Stomach (tissue), 8 donors: ENCODE measurements at regions not wholly inside any gene's neighbourhood (a gene's known extent, or its start where the extent isn't known, plus 50 kb on each side); places are given as distances from the start of the nearest gene placed in this dataset.
"Not testable (repeated sequence)": the region's sequence is repeated elsewhere in the genome, so short reads cannot be mapped to it uniquely, and the experiment has no call there.

Source experiments
- DNase-seq, 2 donors: peaks; one replicate each; pipeline versions ENCODE4 v3.0.0 to v3.0.0-alpha.2; 2013 to 2019
- H3K27ac ChIP-seq, 5 donors: fragments of 200-600 bp in 4 of 5; sonication (generic) in 4 of 5; one replicate each; pipeline ENCODE4 v1.5.1; 2013 to 2019; ENCODE audit warnings: mild to moderate bottlenecking in 1 of 5, moderate library complexity in 1 of 5
- H3K27me3 ChIP-seq, 3 donors: fragments of 200-600 bp; sonication (generic); one replicate each; pipeline ENCODE4 v1.5.1; 2017 to 2019; ENCODE audit warnings: mixed run types in 1 of 3
- H3K36me3 ChIP-seq, 4 donors: fragments of 200-600 bp; sonication (generic); 1 replicate in 3 of 4; 2 replicates in 1 of 4; pipeline ENCODE4 v1.5.1; 2016 to 2019
- H3K4me1 ChIP-seq, 4 donors: fragments of 200-600 bp; sonication (generic); one replicate each; pipeline ENCODE4 v1.5.1; 2016 to 2019
- H3K4me3 ChIP-seq, 4 donors: fragments of 200-600 bp; sonication (generic) in 3 of 4; one replicate each; pipeline ENCODE4 v1.5.1; 2016 to 2019; ENCODE audit warnings: mild to moderate bottlenecking in 1 of 4
- H3K9me3 ChIP-seq, 4 donors: fragments of 200-600 bp; sonication (generic); one replicate each; pipeline ENCODE4 v1.5.1; 2016 to 2019
- EP300 ChIP-seq: sonication (generic); formaldehyde crosslinking; IDR thresholded peaks from one replicate; pipeline ENCODE4 v1.6.1; 2017; ENCODE audit warnings: antibody characterized with exemption
- POLR2A ChIP-seq, 4 donors: fragments of 450-650 bp; IDR thresholded peaks; one replicate each; pipeline ENCODE4 v1.6.1; 2016; ENCODE audit warnings: antibody characterized with exemption in 4 of 4, control low read depth in 2 of 4, mild to moderate bottlenecking in 1 of 4, moderate library complexity in 1 of 4
- POLR2AphosphoS5 ChIP-seq, 3 donors: sonication (generic); formaldehyde crosslinking; IDR thresholded peaks; one replicate each; pipeline ENCODE4 v1.6.1; 2016; ENCODE audit warnings: antibody characterized with exemption in 3 of 3
- WGBS, 5 donors: extraction: QIAGEN DNeasy Blood & Tissue Kit in 3 of 5; methylation state at CpG; one replicate each; pipeline versions ENCODE4 v1.1.5 to v1.1.7; 2013 to 2018; 5-methylcytosine and 5-hydroxymethylcytosine counted together
- intact Hi-C: fragments of 100-400 bp; cut with DNase I; formaldehyde crosslinking; loops from one replicate; pipeline ENCODE4 v1.15.1; 2023; ENCODE audit warnings: low total_unique reads
- TF ChIP-seq, protein P1 (sequence below), 7 experiments: fragments of 450-650 bp in 4 of 7; fragments of 200-600 bp in 3 of 7; sonication (generic) in 3 of 7; IDR thresholded peaks; one replicate each; pipeline ENCODE4 v1.5.1; 2016 to 2019; ENCODE audit warnings: antibody characterized with exemption in 7 of 7, control low read depth in 2 of 7, mild to moderate bottlenecking in 1 of 7
- donor health status: healthy with polysubstance abuse.
- donor health status: Bipolar disorder and iron deficiency.
- donor health status: healthy.

DNA sequence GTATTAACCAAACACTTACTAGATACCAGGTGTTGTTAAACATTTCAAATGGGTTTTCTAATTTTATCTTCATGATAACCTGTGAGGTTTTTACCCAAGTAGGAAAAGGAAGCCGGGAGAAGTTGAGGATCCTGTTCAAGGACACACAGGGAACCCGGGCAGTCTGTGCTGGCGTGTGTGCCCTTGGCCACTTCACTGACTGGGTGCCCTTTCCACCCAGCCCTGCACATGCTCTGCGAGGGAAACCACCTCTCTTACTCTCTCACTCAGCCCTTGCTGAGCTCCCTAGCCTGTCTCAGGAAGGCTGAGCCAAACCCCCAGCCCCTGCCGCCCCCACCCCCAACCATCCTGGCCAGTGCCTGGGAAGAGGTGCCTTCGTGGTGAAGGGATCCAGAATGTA lies 51.8 kb downstream of the TEX44 start:
- Histone ChIP-seq H3K4me3 (no peak overlapping the region), H3K27me3 (no peaks in the 10 kb centered on the region), H3K9me3 (no peaks in the 10 kb centered on the region), H3K27ac (peak overlapping the region in 4 of 5 donors; percentile 76 to 88 (median 87)), H3K4me1 (peaks cover 35 to 50% (median 46%) of the 10 kb centered on the region in 4 donors), H3K36me3 (no peaks in the 10 kb centered on the region)
- intact Hi-C loops = no loop called here
- WGBS, 5 donors = 32 to 55% (median 47%) methylated on average over 6 of the region's 6 CpGs
- peak; percentile 55 to 57 for DNase-seq
- no peak for TF ChIP-seq POLR2AphosphoS5 (IDR thresholded peaks at IDR 0.05)
- TF ChIP-seq, protein P1, sequence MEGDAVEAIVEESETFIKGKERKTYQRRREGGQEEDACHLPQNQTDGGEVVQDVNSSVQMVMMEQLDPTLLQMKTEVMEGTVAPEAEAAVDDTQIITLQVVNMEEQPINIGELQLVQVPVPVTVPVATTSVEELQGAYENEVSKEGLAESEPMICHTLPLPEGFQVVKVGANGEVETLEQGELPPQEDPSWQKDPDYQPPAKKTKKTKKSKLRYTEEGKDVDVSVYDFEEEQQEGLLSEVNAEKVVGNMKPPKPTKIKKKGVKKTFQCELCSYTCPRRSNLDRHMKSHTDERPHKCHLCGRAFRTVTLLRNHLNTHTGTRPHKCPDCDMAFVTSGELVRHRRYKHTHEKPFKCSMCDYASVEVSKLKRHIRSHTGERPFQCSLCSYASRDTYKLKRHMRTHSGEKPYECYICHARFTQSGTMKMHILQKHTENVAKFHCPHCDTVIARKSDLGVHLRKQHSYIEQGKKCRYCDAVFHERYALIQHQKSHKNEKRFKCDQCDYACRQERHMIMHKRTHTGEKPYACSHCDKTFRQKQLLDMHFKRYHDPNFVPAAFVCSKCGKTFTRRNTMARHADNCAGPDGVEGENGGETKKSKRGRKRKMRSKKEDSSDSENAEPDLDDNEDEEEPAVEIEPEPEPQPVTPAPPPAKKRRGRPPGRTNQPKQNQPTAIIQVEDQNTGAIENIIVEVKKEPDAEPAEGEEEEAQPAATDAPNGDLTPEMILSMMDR (IDR thresholded peaks at IDR 0.05) = no peak
- TF ChIP-seq EP300 = no peak
- no peak for TF ChIP-seq POLR2A (IDR thresholded peaks at IDR 0.05)

DNA sequence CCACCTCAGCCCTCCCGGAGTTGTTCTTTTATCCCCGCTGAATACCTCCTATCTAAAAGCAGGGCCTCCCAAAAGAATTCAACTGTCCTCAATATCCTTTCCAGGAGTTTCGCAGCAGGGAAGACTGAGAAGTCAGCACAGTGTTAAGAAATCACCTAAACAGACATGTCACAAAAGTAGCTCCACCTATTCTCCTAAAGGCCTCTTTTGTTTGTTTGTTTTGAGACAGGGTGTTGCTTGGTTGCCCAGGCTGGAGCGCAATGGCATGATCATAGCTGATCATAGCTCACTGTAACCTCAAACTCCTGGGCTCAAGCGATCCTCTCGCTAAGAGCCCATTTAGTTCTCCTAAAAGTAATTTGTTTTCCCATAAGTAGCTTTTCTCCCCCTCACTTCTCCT lies 53.8 kb downstream of the TEX44 start:
- H3K27ac ChIP-seq = no peak overlapping the region
- H3K4me3 ChIP-seq = no peak overlapping the region
- H3K36me3 ChIP-seq = no peaks in the 10 kb centered on the region
- H3K9me3 ChIP-seq = no peaks in the 10 kb centered on the region
- intact Hi-C loops = no loop called here
- H3K4me1 ChIP-seq = peaks cover 21 to 36% (median 34%) of the 10 kb centered on the region in 4 donors
- TF ChIP-seq, protein P1 (IDR thresholded peaks at IDR 0.05) = no peak
- no peak for TF ChIP-seq EP300
- no peak for TF ChIP-seq POLR2A (IDR thresholded peaks at IDR 0.05)
- TF ChIP-seq POLR2AphosphoS5 (IDR thresholded peaks at IDR 0.05) = no peak
- 75 to 90% (median 88%) methylated on average over 6 of the region's 6 CpGs for WGBS, 5 donors
- DNase-seq = peak in 1 of 2 donors; percentile 55
- H3K27me3 ChIP-seq = no peaks in the 10 kb centered on the region

DNA sequence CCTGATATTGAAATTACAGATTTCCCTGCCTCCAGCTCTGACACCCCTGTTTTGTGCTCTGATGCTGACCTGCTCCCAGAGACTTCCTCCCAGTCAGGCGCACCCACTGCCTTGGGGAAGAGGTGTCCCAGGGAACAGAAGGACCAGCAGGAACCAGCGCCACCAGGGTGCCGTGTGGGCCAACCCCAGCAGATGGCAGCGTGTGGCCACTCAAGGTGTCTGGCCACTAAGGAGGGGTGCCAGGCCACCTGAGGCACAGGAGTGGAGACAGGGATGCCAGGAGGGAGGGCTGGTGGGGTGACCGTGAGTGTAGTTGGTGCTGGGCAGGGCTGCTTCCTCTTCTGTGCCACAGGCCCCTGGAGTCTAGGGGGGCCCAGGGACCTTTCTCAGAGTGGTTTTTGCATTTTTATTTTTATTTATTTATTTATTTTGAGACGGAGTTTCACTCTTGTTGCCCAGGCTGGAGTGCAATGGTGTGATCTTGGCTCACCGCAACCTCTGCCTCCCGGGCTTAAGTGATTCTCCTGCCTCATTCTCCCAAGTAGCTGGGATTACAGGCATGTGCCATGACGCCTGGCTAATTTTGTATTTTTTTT lies 56.0 kb downstream of the TEX44 start:
- H3K27ac ChIP-seq = no peak overlapping the region
- intact Hi-C loops = no loop called here
- peaks cover 2 to 17% (median 15%) of the 10 kb centered on the region in 4 donors for H3K4me1 ChIP-seq
- no peaks in the 10 kb centered on the region for H3K27me3 ChIP-seq
- H3K9me3 ChIP-seq = no peaks in the 10 kb centered on the region
- H3K4me3 ChIP-seq = no peak overlapping the region
- peak; percentile 89 to 90 for DNase-seq
- 36 to 51% (median 44%) methylated on average over 9 of the region's 9 CpGs for WGBS, 5 donors
- no peaks in the 10 kb centered on the region for H3K36me3 ChIP-seq
- TF ChIP-seq POLR2AphosphoS5 (IDR thresholded peaks at IDR 0.05) (peak in 1 of 3 donors; percentile 51), EP300 (no peak)
- TF ChIP-seq, protein P1 (IDR thresholded peaks at IDR 0.05) = peak in 5 of 7 experiments; percentile 64 to 90 (median 71)

DNA sequence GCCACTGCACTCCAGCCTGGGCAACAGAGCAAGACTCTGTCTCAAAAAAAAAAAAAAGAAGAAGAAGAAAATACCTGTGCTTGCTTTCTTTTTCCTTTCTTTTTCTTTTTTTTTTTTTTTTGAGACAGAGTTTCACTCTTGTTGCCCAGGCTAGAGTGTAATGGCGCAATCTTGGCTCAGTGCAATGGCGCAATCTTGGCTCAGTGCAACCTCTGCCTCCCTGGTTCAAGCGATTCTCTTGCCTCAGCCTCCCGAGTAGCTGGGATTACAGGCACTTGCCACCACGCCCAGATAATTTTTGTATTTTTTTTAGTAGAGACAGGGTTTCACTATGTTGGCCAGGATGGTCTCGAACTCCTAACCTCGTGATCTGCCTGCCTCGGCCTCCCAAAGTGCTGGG lies 56.8 kb upstream of the PTMA start:
- H3K27ac ChIP-seq, H3K9me3 ChIP-seq, H3K4me1 ChIP-seq, intact Hi-C loops, DNase-seq, H3K36me3 ChIP-seq, H3K4me3 ChIP-seq, H3K27me3 ChIP-seq: not testable (repeated sequence)
- 79 to 91% (median 90%) methylated on average over 8 of the region's 8 CpGs for WGBS, 5 donors

DNA sequence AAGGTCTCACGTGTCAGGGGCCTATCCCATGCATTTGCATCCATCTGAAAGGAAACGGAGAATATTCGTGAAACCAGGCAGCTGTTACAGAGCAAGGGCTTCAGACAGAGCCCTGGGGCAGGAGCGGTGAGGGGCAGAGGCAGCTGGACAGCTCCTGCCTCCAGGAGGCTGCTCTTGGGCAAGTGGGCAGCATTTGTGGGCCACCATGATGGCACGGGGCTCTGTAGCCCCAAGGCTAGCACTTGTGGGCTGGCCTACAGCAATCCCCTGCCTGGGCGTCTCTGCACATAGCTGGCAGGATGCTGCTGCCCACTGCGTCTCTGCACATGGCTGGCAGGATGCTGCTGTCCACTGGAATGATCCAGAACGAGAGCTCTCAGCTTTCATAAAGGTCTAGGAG lies 52.8 kb upstream of the PTMA start:
- Histone ChIP-seq H3K4me3 (no peak overlapping the region), H3K27me3 (no peaks in the 10 kb centered on the region), H3K36me3 (no peaks in the 10 kb centered on the region), H3K27ac (no peak overlapping the region), H3K4me1 (no peaks in the 10 kb centered on the region), H3K9me3 (no peaks in the 10 kb centered on the region)
- TF ChIP-seq POLR2AphosphoS5 (IDR thresholded peaks at IDR 0.05) = no peak
- no peak for TF ChIP-seq EP300
- TF ChIP-seq, protein P1 (IDR thresholded peaks at IDR 0.05) = no peak
- TF ChIP-seq POLR2A (IDR thresholded peaks at IDR 0.05) = no peak
- no peak for DNase-seq
- intact Hi-C loops = no loop called here
- whole genome bisulfite sequencing, 5 donors = 73 to 83% (median 80%) methylated on average over 7 to 8 of the region's 8 CpGs
